ENCODE measurements at regions not wholly inside any gene's neighbourhood (a gene's known extent, or its start where the extent isn't known, plus 50 kb on each side); places are given as distances from the start of the nearest gene placed in this dataset.

- H3K4me1 ChIP-seq: no peaks in the 10 kb centered on the region
- no peak for DNase-seq (ENCODE audit: low read depth in 1 of 2, low spot score in 1 of 2)
- 2% methylated on average over 5 of the region's 5 CpGs for WGBS (ENCODE audit: missing lambda C conversion rate)
- no peak overlapping the region for H3K27ac ChIP-seq
- POLR2A ChIA-PET: no interaction called here
- no peak for FAIRE-seq
- 0 out of 3 replicates have a peak, but pooled peaks cover 2% of the 10 kb centered on the region for H3K9me3 ChIP-seq
- ATAC-seq: no peak
- no peak overlapping the region for H3K4me3 ChIP-seq
- no peak for TF ChIP-seq CBX2 (IDR thresholded peaks at IDR 0.05; ENCODE audit: borderline replicate concordance, low read depth)
- TF ChIP-seq USF2 (IDR thresholded peaks at IDR 0.05): no peak
- TF ChIP-seq, protein P1, sequence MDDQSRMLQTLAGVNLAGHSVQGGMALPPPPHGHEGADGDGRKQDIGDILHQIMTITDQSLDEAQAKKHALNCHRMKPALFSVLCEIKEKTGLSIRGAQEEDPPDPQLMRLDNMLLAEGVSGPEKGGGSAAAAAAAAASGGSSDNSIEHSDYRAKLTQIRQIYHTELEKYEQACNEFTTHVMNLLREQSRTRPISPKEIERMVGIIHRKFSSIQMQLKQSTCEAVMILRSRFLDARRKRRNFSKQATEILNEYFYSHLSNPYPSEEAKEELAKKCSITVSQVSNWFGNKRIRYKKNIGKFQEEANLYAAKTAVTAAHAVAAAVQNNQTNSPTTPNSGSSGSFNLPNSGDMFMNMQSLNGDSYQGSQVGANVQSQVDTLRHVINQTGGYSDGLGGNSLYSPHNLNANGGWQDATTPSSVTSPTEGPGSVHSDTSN (IDR thresholded peaks at IDR 0.05): no peak
- TF ChIP-seq PHF8 (IDR thresholded peaks at IDR 0.05; ENCODE audit: borderline replicate concordance, low read depth): no peak
- TF ChIP-seq BHLHE40 (IDR thresholded peaks at IDR 0.05; ENCODE audit: low read depth, low read length): no peak
- TF ChIP-seq POLR2A (IDR thresholded peaks at IDR 0.05; ENCODE audit: low read length): no peak
- TF ChIP-seq, protein P2, sequence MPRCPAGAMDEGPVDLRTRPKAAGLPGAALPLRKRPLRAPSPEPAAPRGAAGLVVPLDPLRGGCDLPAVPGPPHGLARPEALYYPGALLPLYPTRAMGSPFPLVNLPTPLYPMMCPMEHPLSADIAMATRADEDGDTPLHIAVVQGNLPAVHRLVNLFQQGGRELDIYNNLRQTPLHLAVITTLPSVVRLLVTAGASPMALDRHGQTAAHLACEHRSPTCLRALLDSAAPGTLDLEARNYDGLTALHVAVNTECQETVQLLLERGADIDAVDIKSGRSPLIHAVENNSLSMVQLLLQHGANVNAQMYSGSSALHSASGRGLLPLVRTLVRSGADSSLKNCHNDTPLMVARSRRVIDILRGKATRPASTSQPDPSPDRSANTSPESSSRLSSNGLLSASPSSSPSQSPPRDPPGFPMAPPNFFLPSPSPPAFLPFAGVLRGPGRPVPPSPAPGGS (IDR thresholded peaks at IDR 0.05): no peak
- no peak for TF ChIP-seq JUNB (IDR thresholded peaks at IDR 0.05)
- TF ChIP-seq FOSL2 (IDR thresholded peaks at IDR 0.05): no peak
- no peak for TF ChIP-seq FOSL2 (CRISPR knock-in tag; IDR thresholded peaks at IDR 0.05)
- TF ChIP-seq ZFP36 (IDR thresholded peaks at IDR 0.05; ENCODE audit: borderline replicate concordance, partially characterized antibody): no peak
- no peak for TF ChIP-seq MAZ (IDR thresholded peaks at IDR 0.05; ENCODE audit: borderline replicate concordance, low read depth, low read length)
- no peak for TF ChIP-seq RAD21 (conservative IDR thresholded peaks at IDR 0.05 in 1 of 2, IDR thresholded peaks at IDR 0.05 in 1 of 2)
- TF ChIP-seq NPAS2 (CRISPR knock-in tag; IDR thresholded peaks at IDR 0.05; ENCODE audit: borderline replicate concordance): no peak
- TF ChIP-seq HOXB13 (CRISPR knock-in tag; IDR thresholded peaks at IDR 0.05; ENCODE audit: low read depth): no peak
- H3K4me2 ChIP-seq: no peak overlapping the region
- CTCF ChIA-PET: no interaction called here
Observed at GRCh38 chr5:117691081-117691870, 1116.7 kb upstream of the SEMA6A start.

- DNase-seq (ENCODE audit: low read depth in 1 of 2, low spot score in 1 of 2) (no peak), ATAC-seq (no peak), FAIRE-seq (no peak)
- no peak overlapping the region for H3K4me3 ChIP-seq
- ChIA-PET CTCF (no interaction called here), POLR2A (no interaction called here)
- no peak overlapping the region for H3K4me2 ChIP-seq
- no peaks in the 10 kb centered on the region for H3K4me1 ChIP-seq
- no peak overlapping the region for H3K27ac ChIP-seq
- H3K9me3 ChIP-seq: 0 out of 3 replicates have a peak, but pooled peaks cover 1% of the 10 kb centered on the region
- whole genome bisulfite sequencing (ENCODE audit: missing lambda C conversion rate): 1% methylated on average over 4 of the region's 4 CpGs
- TF ChIP-seq MYC (IDR thresholded peaks at IDR 0.05; ENCODE audit: borderline replicate concordance, low read length): no peak
- TF ChIP-seq TP53 (CRISPR knock-in tag; IDR thresholded peaks at IDR 0.05): no peak
- TF ChIP-seq EHMT2 (IDR thresholded peaks at IDR 0.05; ENCODE audit: low read depth): no peak
- TF ChIP-seq ATOH8 (CRISPR knock-in tag; IDR thresholded peaks at IDR 0.05; ENCODE audit: low read depth): no peak
Observed at GRCh38 chr5:117690612-117691011, 1116.0 kb upstream of the SEMA6A start.

GRCh38 chr5:117686926-117687325, 1112.3 kb upstream of the SEMA6A start:
- H3K27ac ChIP-seq: no peak overlapping the region
- FAIRE-seq (no peak), ATAC-seq (no peak), DNase-seq (ENCODE audit: low read depth in 1 of 2, low spot score in 1 of 2) (no peak)
- no peak overlapping the region for H3K4me3 ChIP-seq
- no peaks in the 10 kb centered on the region for H3K9me3 ChIP-seq
- ChIA-PET POLR2A (no interaction called here), CTCF (no interaction called here)
- no peaks in the 10 kb centered on the region for H3K4me1 ChIP-seq
- WGBS (ENCODE audit: missing lambda C conversion rate): 5% methylated on average over 3 of the region's 3 CpGs
- no peak overlapping the region for H3K4me2 ChIP-seq
- TF ChIP-seq HDAC2 (IDR thresholded peaks at IDR 0.05) (no peak), HOXB5 (CRISPR knock-in tag; IDR thresholded peaks at IDR 0.05) (no peak), GATA3 (IDR thresholded peaks at IDR 0.05; ENCODE audit: borderline replicate concordance) (no peak), ZNF302 (CRISPR knock-in tag; IDR thresholded peaks at IDR 0.05) (no peak), REST (IDR thresholded peaks at IDR 0.05) (no peak), JUNB (IDR thresholded peaks at IDR 0.05) (no peak), ATOH8 (CRISPR knock-in tag; IDR thresholded peaks at IDR 0.05; ENCODE audit: low read depth) (no peak), BHLHE40 (IDR thresholded peaks at IDR 0.05; ENCODE audit: low read depth, low read length) (no peak), FOSL2 (IDR thresholded peaks at IDR 0.05) (no peak), FOSL2 (CRISPR knock-in tag; IDR thresholded peaks at IDR 0.05) (no peak), FOSB (CRISPR knock-in tag; IDR thresholded peaks at IDR 0.05) (no peak), MAZ (IDR thresholded peaks at IDR 0.05; ENCODE audit: borderline replicate concordance, low read depth, low read length) (no peak)
